Coronary artery (tissue), 2 donors: ENCODE measurements at regions not wholly inside any gene's neighbourhood (a gene's known extent, or its start where the extent isn't known, plus 50 kb on each side); places are given as distances from the start of the nearest gene placed in this dataset.
A peak's percentile ranks its signal among the peaks of the same experiment; 100 is the strongest.

Experiments
- DNase-seq: peaks from one replicate; pipeline ENCODE4 v3.0.0-alpha.2; 2017; ENCODE audit warnings: low spot score
- H3K27ac ChIP-seq, 2 donors: fragments of 200-600 bp; sonication (generic); one replicate each; pipeline ENCODE4 v1.5.1; 2016 to 2019
- H3K4me3 ChIP-seq: fragments of 200-600 bp; sonication (generic); 2 replicates; pipeline ENCODE4 v1.5.1; 2016; ENCODE audit warnings: mild to moderate bottlenecking, moderate library complexity
- TF ChIP-seq, protein P1 (sequence below): fragments of 200-600 bp; sonication (generic); IDR thresholded peaks from one replicate; pipeline ENCODE4 v1.5.1; 2019; ENCODE audit warnings: antibody characterized with exemption

DNA sequence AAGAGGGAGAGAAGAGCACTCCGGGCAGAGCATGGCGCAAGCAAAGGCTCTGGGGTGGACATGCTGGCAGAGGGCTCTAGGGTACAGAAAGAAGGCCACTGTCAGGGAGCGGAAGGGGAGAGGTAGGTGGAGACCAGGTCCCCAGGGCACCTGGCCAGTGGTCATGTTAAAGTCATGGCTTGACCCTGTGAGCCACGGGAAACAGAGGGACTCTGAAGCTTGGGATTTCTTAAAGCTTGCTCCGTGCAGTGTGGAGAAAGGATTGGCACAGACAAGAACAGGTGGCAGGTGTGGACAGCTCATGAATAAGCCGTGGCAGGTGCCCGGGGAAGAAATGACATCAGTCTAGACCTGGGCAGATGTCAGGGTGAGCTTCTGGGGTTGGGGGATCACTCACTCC, 413.8 kb downstream of the BCL11B start:
- DNase-seq, result peak; percentile 9

DNA sequence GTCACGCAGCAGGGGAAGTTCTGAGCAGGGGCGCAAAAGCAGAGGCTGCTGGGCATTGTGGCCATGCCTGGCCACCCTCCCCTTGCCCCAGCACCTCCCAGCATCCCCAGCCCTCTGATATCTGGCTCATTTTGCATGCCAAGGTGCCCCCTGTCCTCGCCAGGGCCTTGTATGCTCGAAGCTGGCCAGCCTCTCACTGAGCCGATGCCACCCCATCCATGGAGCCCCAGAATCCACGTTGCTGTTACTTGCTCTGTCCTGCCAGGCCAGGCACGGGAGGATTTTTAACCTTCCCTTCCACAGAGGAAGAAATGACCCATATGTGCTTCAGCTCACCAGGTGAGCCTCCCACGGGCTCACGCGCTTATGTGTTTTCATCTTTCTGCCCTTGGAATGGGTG, 413.4 kb downstream of the BCL11B start:
- Histone ChIP-seq H3K27ac (no peak overlapping the region), H3K4me3 (no peak overlapping the region)
- TF ChIP-seq, protein P1, sequence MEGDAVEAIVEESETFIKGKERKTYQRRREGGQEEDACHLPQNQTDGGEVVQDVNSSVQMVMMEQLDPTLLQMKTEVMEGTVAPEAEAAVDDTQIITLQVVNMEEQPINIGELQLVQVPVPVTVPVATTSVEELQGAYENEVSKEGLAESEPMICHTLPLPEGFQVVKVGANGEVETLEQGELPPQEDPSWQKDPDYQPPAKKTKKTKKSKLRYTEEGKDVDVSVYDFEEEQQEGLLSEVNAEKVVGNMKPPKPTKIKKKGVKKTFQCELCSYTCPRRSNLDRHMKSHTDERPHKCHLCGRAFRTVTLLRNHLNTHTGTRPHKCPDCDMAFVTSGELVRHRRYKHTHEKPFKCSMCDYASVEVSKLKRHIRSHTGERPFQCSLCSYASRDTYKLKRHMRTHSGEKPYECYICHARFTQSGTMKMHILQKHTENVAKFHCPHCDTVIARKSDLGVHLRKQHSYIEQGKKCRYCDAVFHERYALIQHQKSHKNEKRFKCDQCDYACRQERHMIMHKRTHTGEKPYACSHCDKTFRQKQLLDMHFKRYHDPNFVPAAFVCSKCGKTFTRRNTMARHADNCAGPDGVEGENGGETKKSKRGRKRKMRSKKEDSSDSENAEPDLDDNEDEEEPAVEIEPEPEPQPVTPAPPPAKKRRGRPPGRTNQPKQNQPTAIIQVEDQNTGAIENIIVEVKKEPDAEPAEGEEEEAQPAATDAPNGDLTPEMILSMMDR, result no peak
- peak; percentile 33 for DNase-seq

More for the DNA sequence above, 413.8 kb downstream of the BCL11B start:
- Histone ChIP-seq H3K4me3 (no peak overlapping the region), H3K27ac (no peak overlapping the region)
- TF ChIP-seq, protein P1, result no peak

DNA sequence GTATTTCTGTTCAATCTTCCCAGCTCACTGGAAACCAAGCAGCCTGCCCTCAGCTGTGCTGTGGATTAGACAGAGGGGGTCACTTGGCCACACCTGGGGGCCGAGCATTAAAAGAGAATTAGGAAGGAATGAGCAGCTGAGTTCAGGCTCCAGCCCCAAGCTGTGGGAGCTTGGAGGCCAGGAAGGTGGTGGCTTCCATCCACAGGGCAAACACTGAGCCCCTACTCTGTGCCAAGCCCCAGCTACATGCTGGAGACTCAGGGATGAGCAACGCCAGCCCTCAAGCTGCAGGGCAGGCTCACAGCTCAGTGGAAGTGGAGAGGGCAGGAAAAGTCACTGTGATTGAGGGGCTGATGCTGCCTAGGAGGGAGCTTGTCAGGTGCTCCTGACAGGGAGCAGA, 412.7 kb downstream of the BCL11B start:
- H3K27ac ChIP-seq, result no peak overlapping the region
- TF ChIP-seq, protein P1, result no peak
- DNase-seq, result peak; percentile 11
- H3K4me3 ChIP-seq, result no peak overlapping the region

- Histone ChIP-seq H3K4me3 (no peak overlapping the region), H3K27ac (no peak overlapping the region)
- TF ChIP-seq, protein P1, result no peak
- no peak for DNase-seq
Observed at GRCh38 chr14:98864211-98864610, 407.8 kb downstream of the BCL11B start.

DNA sequence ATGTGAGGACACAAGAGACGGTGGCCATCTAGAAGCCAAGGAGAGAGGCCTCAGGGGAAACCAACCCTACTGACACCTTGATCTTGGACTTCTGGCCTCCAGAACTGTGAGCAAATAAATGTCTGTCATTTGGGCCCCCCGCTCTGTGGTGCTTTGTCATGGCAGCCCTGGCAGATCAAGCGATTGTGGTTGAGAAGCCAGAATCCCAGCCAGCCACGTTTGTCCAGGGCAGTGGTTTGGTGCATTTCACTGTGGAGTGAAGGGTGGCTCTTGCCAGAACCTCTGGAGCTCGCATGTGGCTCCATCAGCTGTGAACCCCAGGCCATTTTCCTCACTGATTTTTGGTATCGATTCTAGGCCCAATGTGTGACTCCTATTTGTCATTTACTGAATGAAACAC, 404.9 kb downstream of the BCL11B start:
- TF ChIP-seq, protein P1, result no peak
- DNase-seq, result no peak
- Histone ChIP-seq H3K27ac (no peak overlapping the region), H3K4me3 (no peak overlapping the region)

GRCh38 chr14:98867726-98868125, 404.3 kb downstream of the BCL11B start:
- DNase-seq, result no peak
- H3K27ac ChIP-seq, result no peak overlapping the region
- TF ChIP-seq, protein P1, result no peak

GRCh38 chr14:98868866-98869265, 403.1 kb downstream of the BCL11B start:
- Histone ChIP-seq H3K4me3 (no peak overlapping the region), H3K27ac (no peak overlapping the region)
- TF ChIP-seq, protein P1, result no peak
- DNase-seq, result no peak

More at GRCh38 chr14:98867726-98868125, 404.3 kb downstream of the BCL11B start:
- H3K4me3 ChIP-seq, result no peak overlapping the region
